Karpas-422 (cell line): ENCODE measurements at regions not wholly inside any gene's neighbourhood (a gene's known extent, or its start where the extent isn't known, plus 50 kb on each side); places are given as distances from the start of the nearest gene placed in this dataset.

ENCODE experiments used
- DNase-seq: peaks from one replicate; pipeline ENCODE4 v3.0.0-alpha.2; 2015
- H2AFZ ChIP-seq: fragments of 200-600 bp; sonication (generic); 2 replicates; pipeline ENCODE4 v1.6.1; 2014; ENCODE audit warnings: antibody characterized with exemption, low read length, mixed read lengths
- H3K27ac ChIP-seq: fragments of 200-600 bp; sonication (generic); 2 replicates; pipeline ENCODE4 v1.5.1; 2014; ENCODE audit warnings: mild to moderate bottlenecking, low read length, moderate library complexity
- H3K27me3 ChIP-seq: fragments of 200-600 bp; sonication (generic); 2 replicates; pipeline ENCODE4 v1.6.1; 2014; ENCODE audit warnings: low read length, mixed read lengths
- H3K36me3 ChIP-seq: fragments of 200-600 bp; sonication (generic); 2 replicates; pipeline ENCODE4 v1.6.1; 2014; ENCODE audit warnings: low read length, mixed read lengths; ENCODE audit not compliant: insufficient read depth
- H3K4me1 ChIP-seq: fragments of 200-600 bp; sonication (generic); 2 replicates; pipeline ENCODE4 v1.6.1; 2014; ENCODE audit warnings: mild to moderate bottlenecking, low read length, mixed read lengths
- H3K4me2 ChIP-seq: fragments of 200-600 bp; sonication (generic); 2 replicates; pipeline ENCODE4 v1.6.1; 2014; ENCODE audit warnings: low read length, low read depth, mild to moderate bottlenecking; ENCODE audit not compliant: poor library complexity, severe bottlenecking
- H3K4me3 ChIP-seq: fragments of 200-600 bp; sonication (generic); 2 replicates; pipeline ENCODE4 v1.5.1; 2014; ENCODE audit warnings: mild to moderate bottlenecking, antibody characterized with exemption, low read length, mixed read lengths
- H3K79me2 ChIP-seq: fragments of 200-600 bp; sonication (generic); 2 replicates; pipeline ENCODE4 v1.6.1; 2014; ENCODE audit warnings: mild to moderate bottlenecking, low read length, mixed read lengths
- H3K9ac ChIP-seq: fragments of 200-600 bp; sonication (generic); 2 replicates; pipeline ENCODE4 v1.6.0; 2014; ENCODE audit warnings: low read length
- H3K9me2 ChIP-seq: fragments of 200-600 bp; sonication (generic), shearing (Covaris generic); replicated peaks from 2 replicates; pipeline ENCODE4 v1.6.0; 2014; ENCODE audit warnings: mild to moderate bottlenecking, low read length, moderate library complexity; ENCODE audit not compliant: insufficient read depth
- H3K9me3 ChIP-seq: fragments of 300-700, 200-600 bp; sonication (generic); 2 replicates; pipeline ENCODE4 v1.6.1; 2014; ENCODE audit warnings: low read length, mixed read lengths
- H4K20me1 ChIP-seq: fragments of 200-600 bp; sonication (generic); 2 replicates; pipeline ENCODE4 v1.6.1; 2014; ENCODE audit warnings: mild to moderate bottlenecking, antibody characterized with exemption, low read length, low read depth; ENCODE audit not compliant: insufficient read depth

DNA sequence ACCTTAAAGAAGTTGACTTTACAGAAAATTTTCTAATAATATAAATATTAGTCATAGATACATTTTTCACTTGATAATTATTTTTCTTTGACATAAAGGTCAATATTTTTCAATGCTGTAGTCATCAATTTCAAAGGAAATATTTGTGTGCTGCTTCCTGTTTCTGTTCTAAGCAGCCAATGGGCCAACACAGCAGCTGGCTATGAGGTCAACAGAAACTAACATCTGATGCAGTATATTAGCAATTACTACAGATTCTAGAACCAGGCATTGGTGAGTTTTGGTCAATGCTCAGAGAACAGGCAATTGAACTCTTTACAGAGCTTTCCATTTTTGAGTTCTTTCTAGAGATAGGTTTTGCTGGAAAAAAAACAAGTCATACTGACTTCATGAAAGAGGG lies 669.6 kb upstream of the NRSN1 start:
- H3K9me3 ChIP-seq, result no peaks in the 10 kb centered on the region
- no peaks in the 10 kb centered on the region for H3K4me1 ChIP-seq
- H3K9me2 ChIP-seq, result no peaks in the 10 kb centered on the region
- H3K9ac ChIP-seq, result no peak overlapping the region
- H3K36me3 ChIP-seq, result no peaks in the 10 kb centered on the region
- no peak overlapping the region for H3K4me2 ChIP-seq
- H3K79me2 ChIP-seq, result no peaks in the 10 kb centered on the region
- no peak overlapping the region for H2AFZ ChIP-seq
- H3K27ac ChIP-seq, result no peak overlapping the region
- no peaks in the 10 kb centered on the region for H4K20me1 ChIP-seq
- H3K4me3 ChIP-seq, result no peak overlapping the region
- no peak for DNase-seq
- no peaks in the 10 kb centered on the region for H3K27me3 ChIP-seq

DNA sequence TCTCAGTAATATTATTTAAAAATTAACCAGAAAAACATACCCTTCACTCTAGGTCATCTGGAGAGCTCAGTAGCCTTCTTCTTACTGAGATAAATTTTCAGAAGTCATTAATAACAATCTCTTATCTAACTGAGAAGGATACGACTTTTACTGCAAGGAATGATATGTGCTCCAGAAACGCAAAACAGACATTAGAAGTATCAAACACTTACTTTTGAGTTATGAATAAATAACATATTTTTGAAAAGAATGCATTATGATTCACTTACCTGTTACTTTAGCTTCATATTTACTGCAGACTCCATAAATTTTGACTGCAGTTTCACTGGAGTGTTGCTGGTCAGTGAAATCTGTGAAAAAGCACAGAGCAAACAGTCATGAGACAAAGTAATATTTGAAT lies 668.7 kb upstream of the NRSN1 start:
- Histone ChIP-seq H3K4me1 (no peaks in the 10 kb centered on the region), H3K4me2 (no peak overlapping the region), H3K36me3 (no peaks in the 10 kb centered on the region), H3K9me2 (no peaks in the 10 kb centered on the region), H3K27ac (no peak overlapping the region), H4K20me1 (no peaks in the 10 kb centered on the region), H2AFZ (no peak overlapping the region), H3K4me3 (no peak overlapping the region), H3K79me2 (no peaks in the 10 kb centered on the region), H3K9me3 (peaks cover 5% of the 10 kb centered on the region; the same call in 1 of the 2 replicates), H3K27me3 (no peaks in the 10 kb centered on the region), H3K9ac (no peak overlapping the region)
- DNase-seq, result no peak

DNA sequence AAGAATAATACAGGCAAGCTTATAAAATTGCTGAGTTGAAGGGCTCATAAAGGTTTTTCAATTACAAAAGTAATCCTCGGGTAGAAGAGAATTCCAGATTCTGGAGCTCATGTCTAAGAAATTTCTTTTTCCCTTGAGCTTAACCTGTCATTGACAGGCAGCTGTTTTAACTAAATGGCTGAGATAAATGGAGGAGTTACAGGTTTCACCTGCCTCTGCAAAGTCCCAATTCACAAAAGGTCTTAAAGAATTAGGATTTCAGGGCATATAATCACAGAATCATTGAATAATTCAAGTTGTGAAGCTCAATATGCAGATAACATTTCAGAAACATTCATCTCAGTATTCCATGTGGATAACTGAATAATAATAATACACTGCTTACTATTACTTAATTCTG lies 660.1 kb upstream of the NRSN1 start:
- Histone ChIP-seq H3K4me1 (no peaks in the 10 kb centered on the region), H3K9ac (no peak overlapping the region), H3K79me2 (no peaks in the 10 kb centered on the region), H3K27me3 (no peaks in the 10 kb centered on the region), H2AFZ (no peak overlapping the region), H3K27ac (no peak overlapping the region), H4K20me1 (no peaks in the 10 kb centered on the region), H3K9me2 (no peaks in the 10 kb centered on the region), H3K4me3 (no peak overlapping the region), H3K4me2 (no peak overlapping the region), H3K36me3 (no peaks in the 10 kb centered on the region), H3K9me3 (peaks cover 5% of the 10 kb centered on the region; the same call in 1 of the 2 replicates)
- no peak for DNase-seq

DNA sequence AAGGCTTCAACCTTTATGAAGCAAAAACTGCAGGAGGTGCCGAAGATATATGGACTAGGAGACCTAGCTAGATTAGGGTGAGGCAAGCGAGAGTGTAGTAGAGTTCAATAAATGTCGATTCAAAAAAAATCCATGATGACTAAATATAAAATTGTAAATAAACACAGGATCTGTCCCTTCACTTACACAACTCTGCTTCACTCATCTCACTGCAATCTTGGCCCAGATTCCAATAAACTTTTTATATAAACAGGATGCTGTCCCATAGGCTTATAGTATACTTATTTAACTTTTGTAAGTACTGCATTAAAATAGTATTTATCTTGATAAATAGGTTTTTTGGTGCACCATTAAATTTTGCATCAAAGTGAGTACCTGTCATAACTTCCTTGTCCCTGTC lies 648.4 kb upstream of the NRSN1 start:
- H3K79me2 ChIP-seq, result no peaks in the 10 kb centered on the region
- H3K4me3 ChIP-seq, result no peak overlapping the region
- H3K4me2 ChIP-seq, result no peak overlapping the region
- H2AFZ ChIP-seq, result no peak overlapping the region
- H3K9ac ChIP-seq, result no peak overlapping the region
- H4K20me1 ChIP-seq, result no peaks in the 10 kb centered on the region
- H3K27me3 ChIP-seq, result no peaks in the 10 kb centered on the region
- no peak for DNase-seq
- no peaks in the 10 kb centered on the region; the same call in 1 of the 2 replicates for H3K9me3 ChIP-seq
- no peaks in the 10 kb centered on the region for H3K4me1 ChIP-seq
- H3K36me3 ChIP-seq, result no peaks in the 10 kb centered on the region
- H3K9me2 ChIP-seq, result no peaks in the 10 kb centered on the region; the same call in 1 of the 2 replicates
- no peak overlapping the region for H3K27ac ChIP-seq

DNA sequence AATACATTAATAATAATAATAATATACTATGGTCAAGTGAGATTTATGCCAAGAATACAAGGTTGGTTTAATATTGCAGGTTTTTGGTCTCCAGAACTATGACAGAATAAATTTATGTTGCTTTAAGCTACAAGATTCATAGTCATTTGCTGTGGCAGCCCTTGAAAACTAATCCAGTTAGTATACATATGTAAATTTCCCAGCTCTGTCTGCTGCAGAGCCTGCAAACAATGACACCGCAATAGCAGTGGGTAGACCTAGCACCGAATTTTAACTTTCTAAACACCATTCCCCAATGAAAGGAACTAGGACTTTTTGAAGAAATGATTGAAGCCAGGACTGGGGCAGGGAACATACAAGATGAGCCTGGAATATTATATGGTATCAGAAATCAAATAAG lies 647.7 kb upstream of the NRSN1 start:
- Histone ChIP-seq H3K9me3 (no peaks in the 10 kb centered on the region; the same call in 1 of the 2 replicates), H3K4me2 (no peak overlapping the region), H3K36me3 (no peaks in the 10 kb centered on the region), H2AFZ (no peak overlapping the region), H3K79me2 (no peaks in the 10 kb centered on the region), H3K9ac (no peak overlapping the region), H3K9me2 (no peaks in the 10 kb centered on the region; the same call in 1 of the 2 replicates), H3K4me1 (no peaks in the 10 kb centered on the region), H3K4me3 (no peak overlapping the region), H3K27me3 (no peaks in the 10 kb centered on the region), H3K27ac (no peak overlapping the region), H4K20me1 (no peaks in the 10 kb centered on the region)
- DNase-seq, result no peak

DNA sequence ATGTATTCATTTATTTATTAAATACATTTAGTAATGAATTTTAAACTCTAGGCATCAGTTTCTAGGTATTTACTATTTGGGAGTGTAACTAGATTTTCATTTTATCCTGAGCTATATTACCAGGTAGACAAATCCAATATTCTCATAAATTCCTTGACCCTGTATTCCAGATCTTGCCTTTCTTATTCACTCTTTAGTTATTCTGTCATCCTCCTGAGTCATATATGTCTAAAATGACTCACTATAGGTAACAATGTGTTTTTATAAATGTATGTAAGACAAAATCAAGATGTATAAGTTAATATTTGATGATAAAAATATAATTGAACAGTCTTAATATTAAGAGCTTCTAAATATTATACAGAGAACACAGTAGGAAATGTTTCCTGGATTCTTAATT lies 642.1 kb upstream of the NRSN1 start:
- Histone ChIP-seq H4K20me1 (no peaks in the 10 kb centered on the region), H3K4me1 (no peaks in the 10 kb centered on the region), H3K4me3 (no peak overlapping the region), H3K36me3 (no peaks in the 10 kb centered on the region), H2AFZ (no peak overlapping the region), H3K9me3 (peaks cover 3% of the 10 kb centered on the region; the same call in 1 of the 2 replicates), H3K4me2 (no peak overlapping the region), H3K27me3 (no peaks in the 10 kb centered on the region), H3K9me2 (no peaks in the 10 kb centered on the region), H3K27ac (no peak overlapping the region), H3K79me2 (no peaks in the 10 kb centered on the region), H3K9ac (no peak overlapping the region)
- no peak for DNase-seq

DNA sequence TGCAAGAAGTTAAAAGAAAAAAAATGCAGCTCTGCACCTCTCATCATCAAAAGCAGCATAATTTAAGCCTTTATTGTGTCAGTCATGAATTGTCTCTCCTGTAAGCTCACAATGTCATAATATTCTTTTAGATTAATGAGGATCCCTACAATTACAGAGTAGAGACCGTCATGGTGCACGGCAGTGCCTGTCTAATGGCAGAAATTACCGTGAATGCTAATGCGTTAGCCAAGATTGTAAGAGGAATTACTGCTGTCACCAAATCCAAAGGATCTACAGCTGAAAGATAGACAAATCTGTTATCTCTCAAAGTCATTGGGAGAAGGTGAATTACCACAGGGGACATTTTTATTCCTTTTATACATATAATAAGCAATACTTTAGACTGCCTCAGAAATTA lies 631.6 kb upstream of the NRSN1 start:
- Histone ChIP-seq H3K27me3 (no peaks in the 10 kb centered on the region), H4K20me1 (no peaks in the 10 kb centered on the region), H3K9me3 (no peaks in the 10 kb centered on the region), H2AFZ (no peak overlapping the region), H3K4me3 (no peak overlapping the region), H3K9me2 (no peaks in the 10 kb centered on the region), H3K79me2 (no peaks in the 10 kb centered on the region), H3K4me2 (no peak overlapping the region), H3K9ac (no peak overlapping the region), H3K27ac (no peak overlapping the region), H3K36me3 (no peaks in the 10 kb centered on the region), H3K4me1 (no peaks in the 10 kb centered on the region)
- DNase-seq, result no peak

DNA sequence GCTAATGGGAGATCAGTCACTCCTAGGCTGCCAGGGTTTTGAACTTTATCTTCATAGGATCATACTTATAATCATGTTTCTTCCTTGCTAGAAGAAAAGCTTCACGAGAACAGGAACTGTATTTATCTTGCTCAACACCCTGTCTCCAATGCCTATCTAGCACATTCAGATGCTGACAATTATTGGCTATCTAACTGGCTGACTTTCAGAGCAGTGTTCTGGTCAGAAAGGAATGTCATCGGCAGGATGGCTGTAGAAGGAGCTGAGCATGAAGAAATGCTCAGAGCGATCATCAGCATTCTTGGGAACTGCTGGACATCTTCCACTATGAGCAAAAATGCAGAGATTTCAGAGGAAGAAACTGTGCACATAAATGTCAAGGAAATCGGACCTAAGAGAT lies 628.0 kb upstream of the NRSN1 start:
- H3K9me3 ChIP-seq, result no peaks in the 10 kb centered on the region
- no peak for DNase-seq
- H3K4me1 ChIP-seq, result no peaks in the 10 kb centered on the region
- no peak overlapping the region for H3K9ac ChIP-seq
- no peaks in the 10 kb centered on the region for H4K20me1 ChIP-seq
- no peak overlapping the region for H3K27ac ChIP-seq
- no peak overlapping the region for H2AFZ ChIP-seq
- no peak overlapping the region for H3K4me2 ChIP-seq
- H3K9me2 ChIP-seq, result no peaks in the 10 kb centered on the region
- H3K27me3 ChIP-seq, result no peaks in the 10 kb centered on the region
- H3K79me2 ChIP-seq, result no peaks in the 10 kb centered on the region
- no peaks in the 10 kb centered on the region for H3K36me3 ChIP-seq
- no peak overlapping the region for H3K4me3 ChIP-seq

DNA sequence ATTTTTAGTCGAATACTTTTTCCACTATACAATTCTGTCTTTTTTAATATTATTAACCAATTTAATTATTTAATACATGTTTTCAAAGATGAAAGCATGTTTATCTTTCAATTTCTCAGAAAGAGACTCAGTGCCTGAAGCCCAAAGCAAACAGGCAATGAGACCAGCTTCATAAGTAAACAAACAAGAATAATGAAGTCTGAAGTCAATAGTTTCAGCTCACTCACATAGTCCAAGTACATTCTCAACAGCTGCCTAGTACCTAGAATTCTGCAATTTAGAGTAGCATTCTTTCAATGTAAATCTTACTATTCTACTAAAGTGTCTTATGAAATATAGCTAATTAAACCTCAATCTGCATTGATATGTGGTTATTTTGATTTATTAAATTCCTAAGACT lies 626.5 kb upstream of the NRSN1 start:
- H3K27ac ChIP-seq, result no peak overlapping the region
- no peak for DNase-seq
- no peaks in the 10 kb centered on the region for H3K79me2 ChIP-seq
- no peaks in the 10 kb centered on the region for H4K20me1 ChIP-seq
- no peak overlapping the region for H3K9ac ChIP-seq
- H3K4me2 ChIP-seq, result no peak overlapping the region
- no peaks in the 10 kb centered on the region for H3K36me3 ChIP-seq
- H3K9me3 ChIP-seq, result no peaks in the 10 kb centered on the region
- no peaks in the 10 kb centered on the region for H3K4me1 ChIP-seq
- no peak overlapping the region for H3K4me3 ChIP-seq
- no peak overlapping the region for H2AFZ ChIP-seq
- no peaks in the 10 kb centered on the region for H3K9me2 ChIP-seq
- H3K27me3 ChIP-seq, result no peaks in the 10 kb centered on the region
